ENCODE measurements at regions not wholly inside any gene's neighbourhood (a gene's known extent, or its start where the extent isn't known, plus 50 kb on each side); places are given as distances from the start of the nearest gene placed in this dataset.

GRCh38 chr19:30135093-30135757, 193.2 kb downstream of the URI1 start:
- no peak for TF ChIP-seq CTCF (IDR thresholded peaks at IDR 0.05)
- no peak for TF ChIP-seq POLR2A (IDR thresholded peaks at IDR 0.05)

Data from gastroesophageal sphincter (tissue), 3 donors.